Endothelial cell of umbilical vein (primary cell): ENCODE measurements at regions not wholly inside any gene's neighbourhood (a gene's known extent, or its start where the extent isn't known, plus 50 kb on each side); places are given as distances from the start of the nearest gene placed in this dataset.

ENCODE experiments used
- BruUV-seq: library from RNA; stranded (reverse); fragments of 400-500 nt; replicated peaks from 2 replicates; lab custom pipeline; 2021; lab: Mats Ljungman, UMichigan
- CTCF ChIA-PET: fragments of 300-600, 350-600 bp; sonication (Branson Sonifier 250); formaldehyde crosslinking; loops from one replicate; lab custom pipeline; 2021; ENCODE audit warnings: antibody characterized with exemption, inconsistent platforms; lab: Charles Lee
- POLR2A ChIA-PET: fragments of 300-600, 350-600 bp; sonication (Branson Sonifier 250); formaldehyde crosslinking; loops from one replicate; lab custom pipeline; 2021; ENCODE audit warnings: antibody characterized with exemption, inconsistent platforms; lab: Charles Lee
- DNase-seq: peaks from one replicate; pipeline ENCODE4 v3.0.0-alpha.2; 2011; ENCODE audit warnings: low read depth, low spot score
- FAIRE-seq: peaks from 2 replicates; lab custom pipeline; 2011; peaks lifted over from hg19 to GRCh38; lab: Jason Lieb, UNC
- H2AFZ ChIP-seq: 2 replicates; pipeline ENCODE4 v1.6.0; 2012; ENCODE audit warnings: low read depth, low read length, control low read depth, inconsistent platforms
- H3K27ac ChIP-seq: 2 replicates; pipeline ENCODE4 v1.5.1; 2011; ENCODE audit warnings: low read depth, mild to moderate bottlenecking, control low read depth, low read length, moderate library complexity; ENCODE audit not compliant: insufficient read depth
- H3K27me3 ChIP-seq, 2 experiments: 2 replicates each; pipeline versions ENCODE4 v1.6.0 to v1.6.1; 2011; ENCODE audit warnings: low read length in 2 of 2, mixed read lengths in 1 of 2; ENCODE audit not compliant: control insufficient read depth in 2 of 2, insufficient read depth in 2 of 2
- H3K36me3 ChIP-seq, 2 experiments: 2 replicates in 1 of 2; 3 replicates in 1 of 2; pipeline ENCODE4 v1.5.1; 2011; ENCODE audit warnings: low read length in 2 of 2, mild to moderate bottlenecking in 1 of 2, moderate library complexity in 1 of 2; ENCODE audit not compliant: control insufficient read depth in 2 of 2, insufficient read depth in 2 of 2; ENCODE audit errors: extremely low read depth in 1 of 2
- H3K4me1 ChIP-seq: 3 replicates; pipeline ENCODE4 v1.5.1; 2011; ENCODE audit warnings: mild to moderate bottlenecking, low read length; ENCODE audit not compliant: control insufficient read depth, insufficient read depth; ENCODE audit errors: extremely low read depth
- H3K4me2 ChIP-seq: 2 replicates; pipeline ENCODE4 v1.6.1; 2011; ENCODE audit warnings: low read length, control low read depth, mixed read lengths; ENCODE audit not compliant: insufficient read depth
- H3K4me3 ChIP-seq, 3 experiments: fragments of 200-600 bp in 1 of 3; sonication (generic), shearing (Covaris generic) in 1 of 3; replicated peaks in 1 of 3; 2 replicates each; pipeline ENCODE4 v1.5.1; 2011 to 2016; ENCODE audit warnings: control low read depth in 3 of 3, low read length in 3 of 3, mild to moderate bottlenecking in 2 of 3, inconsistent platforms in 1 of 3, low read depth in 1 of 3, moderate library complexity in 1 of 3; ENCODE audit not compliant: insufficient read depth in 1 of 3
- H3K79me2 ChIP-seq: 2 replicates; pipeline ENCODE4 v1.6.0; 2012; ENCODE audit warnings: low read length, inconsistent platforms; ENCODE audit not compliant: control insufficient read depth, insufficient read depth
- H3K9ac ChIP-seq: replicated peaks from 2 replicates; pipeline ENCODE3; 2011; ENCODE audit warnings: low read length, control low read depth; ENCODE audit not compliant: insufficient read depth; ENCODE audit errors: extremely low read depth
- H3K9me1 ChIP-seq: replicated peaks from 3 replicates; pipeline ENCODE4 v1.6.0; 2011; ENCODE audit warnings: mild to moderate bottlenecking, low read length; ENCODE audit not compliant: control insufficient read depth, insufficient read depth; ENCODE audit errors: extremely low read depth
- H3K9me3 ChIP-seq: replicated peaks from 2 replicates; pipeline ENCODE4 v1.5.1; 2012; ENCODE audit warnings: low read length, inconsistent platforms; ENCODE audit not compliant: control insufficient read depth, insufficient read depth
- H4K20me1 ChIP-seq: replicated peaks from 2 replicates; pipeline ENCODE3; 2011; ENCODE audit warnings: mild to moderate bottlenecking, low read length; ENCODE audit not compliant: control insufficient read depth, insufficient read depth; ENCODE audit errors: extremely low read depth
- CTCF ChIP-seq, 2 donors: IDR thresholded peaks; 1 replicate in 1 of 2; 2 replicates in 1 of 2; pipeline ENCODE4 v1.5.1; 2011; ENCODE audit warnings: low read length in 2 of 2, mild to moderate bottlenecking in 2 of 2, moderate library complexity in 2 of 2, control low read depth in 1 of 2, inconsistent platforms in 1 of 2, low read depth in 1 of 2; ENCODE audit not compliant: insufficient read depth in 1 of 2; ENCODE audit errors: extremely low read depth in 1 of 2
- EZH2 ChIP-seq: IDR thresholded peaks from 2 replicates; pipeline ENCODE4 v1.6.1; 2012; ENCODE audit warnings: borderline replicate concordance, low read depth, mild to moderate bottlenecking, moderate library complexity, low read length, inconsistent platforms; ENCODE audit not compliant: severe bottlenecking
- FOS ChIP-seq: IDR thresholded peaks from 2 replicates; pipeline ENCODE4 v1.6.1; 2011; ENCODE audit warnings: mild to moderate bottlenecking, low read length, moderate library complexity, borderline replicate concordance; ENCODE audit not compliant: insufficient read depth
- GATA2 ChIP-seq: IDR thresholded peaks from 2 replicates; pipeline ENCODE4 v1.7.0; 2011; ENCODE audit warnings: low read depth, mild to moderate bottlenecking, moderate library complexity, mixed read lengths, low read length; ENCODE audit not compliant: insufficient read length, insufficient read depth
- JUN ChIP-seq: IDR thresholded peaks from 2 replicates; pipeline ENCODE4 v1.6.1; 2011; ENCODE audit warnings: borderline replicate concordance, low read depth; ENCODE audit not compliant: insufficient read length, insufficient read depth
- MAX ChIP-seq: IDR thresholded peaks from 2 replicates; pipeline ENCODE4 v1.6.1; 2011; ENCODE audit not compliant: insufficient read depth, insufficient read length
- MYC ChIP-seq: IDR thresholded peaks from one replicate; pipeline ENCODE4 v1.6.1; 2011; ENCODE audit warnings: mild to moderate bottlenecking, low read depth, low read length
- POLR2A ChIP-seq: IDR thresholded peaks from 2 replicates; pipeline ENCODE4 v1.6.1; 2012; ENCODE audit warnings: low read depth, mild to moderate bottlenecking, control low read depth, low read length
- POLR2AphosphoS5 ChIP-seq: IDR thresholded peaks from 2 replicates; pipeline ENCODE4 v1.6.1; 2012; ENCODE audit warnings: low read depth, mild to moderate bottlenecking, control low read depth, low read length, moderate library complexity; ENCODE audit not compliant: insufficient read depth
- dilution Hi-C: fragments of 300-500 bp; cut with MboI; formaldehyde crosslinking; loops from one replicate; pipeline ENCODE4 v1.15.0; 2019; ENCODE audit warnings: low sequenced_read_pairs; ENCODE audit not compliant: extremely low pct_ligation_motif_present
- intact Hi-C: fragments of 100-400 bp; cut with micrococcal nuclease; formaldehyde crosslinking; loops from one replicate; pipeline ENCODE4 v1.10.0; 2022

- Histone ChIP-seq H3K9ac (no peak overlapping the region), H3K9me1 (no peaks in the 10 kb centered on the region), H2AFZ (no peak overlapping the region), H3K4me2 (no peak overlapping the region), H3K27me3 (no peaks in the 10 kb centered on the region), H3K27ac (no peak overlapping the region), H3K36me3 (no peaks in the 10 kb centered on the region), H3K4me1 (no peaks in the 10 kb centered on the region), H3K4me3 (no peak overlapping the region), H3K9me3 (no peaks in the 10 kb centered on the region), H3K79me2 (no peaks in the 10 kb centered on the region), H4K20me1 (no peaks in the 10 kb centered on the region)
- dilution Hi-C loops (no loop called here), intact Hi-C loops (no loop called here)
- ChIA-PET CTCF (no interaction called here), POLR2A (no interaction called here)
- no peak for FAIRE-seq
- BruUV-seq: no TSS peak
- DNase-seq: no peak
- TF ChIP-seq JUN: no peak
- TF ChIP-seq POLR2AphosphoS5: no peak
- no peak for TF ChIP-seq MAX
- no peak for TF ChIP-seq POLR2A
- TF ChIP-seq MYC: no peak
- no peak for TF ChIP-seq FOS
- no peak for TF ChIP-seq EZH2
- TF ChIP-seq GATA2: no peak
- TF ChIP-seq CTCF (IDR thresholded peaks at IDR 0.05; ENCODE audit: extremely low read depth in 1 of 2, insufficient read depth in 1 of 2, low read depth in 1 of 2, low read length in 2 of 2): no peak
These were observed 414.2 kb downstream of the TAF11L14 start for GRCh38 chr5:18048449-18048848.
